HG03135 (cell line): ENCODE measurements at regions not wholly inside any gene's neighbourhood (a gene's known extent, or its start where the extent isn't known, plus 50 kb on each side); places are given as distances from the start of the nearest gene placed in this dataset.

Experiments
- ATAC-seq: cut with Tn5 transposase; IDR thresholded peaks from one replicate; pipeline ENCODE4 v1.9.1; 2021; ENCODE audit warnings: mild to moderate bottlenecking, moderate library complexity; ENCODE audit not compliant: unreplicated experiment

GRCh38 chr10:131000244-131000643 is 311.3 kb downstream of the TCERG1L start:
- ATAC-seq: no peak

- ATAC-seq: no peak
Observed at GRCh38 chr10:131000743-131001142, 310.8 kb downstream of the TCERG1L start.

GRCh38 chr10:131001438-131001837 is 310.1 kb downstream of the TCERG1L start:
- no peak for ATAC-seq

DNA sequence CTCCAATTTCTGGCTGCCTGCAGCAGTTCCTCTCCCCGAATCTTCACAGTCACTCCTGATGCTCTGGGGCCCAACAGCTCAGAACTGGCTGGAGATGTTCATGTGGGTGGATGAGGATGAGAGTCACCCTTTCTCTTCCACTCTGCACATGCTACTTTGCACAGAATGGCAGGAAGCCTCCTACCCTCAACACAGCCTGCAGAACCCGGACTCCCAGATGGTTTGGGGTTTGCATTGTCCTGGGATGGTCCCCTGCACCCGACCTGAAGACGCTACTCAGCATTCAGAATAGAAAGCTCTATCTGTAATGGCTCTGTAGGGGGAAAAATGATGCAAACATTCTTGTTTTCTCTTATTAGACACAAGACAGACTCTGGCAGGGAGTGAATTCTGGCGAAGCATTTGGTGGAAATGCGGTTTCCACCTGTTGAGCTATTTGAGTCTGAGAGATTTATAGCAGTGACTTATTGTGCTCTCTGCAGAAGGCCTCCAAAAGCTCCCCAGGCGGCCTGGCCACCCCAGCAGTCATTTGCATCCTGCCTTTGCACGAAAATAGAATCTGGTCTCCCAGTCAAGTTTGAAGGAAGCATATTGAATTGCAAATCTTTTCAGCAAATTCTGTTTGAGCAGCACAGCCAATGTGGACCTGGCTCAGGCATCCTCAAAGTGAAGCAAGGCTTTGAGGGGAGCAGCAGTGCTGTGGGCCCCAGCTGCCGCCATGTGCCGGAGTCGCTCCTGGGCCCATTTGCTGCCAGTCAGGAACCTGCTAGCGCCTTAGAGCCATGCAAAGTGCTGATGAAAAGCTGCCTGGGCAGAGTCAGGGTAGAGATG is 309.3 kb downstream of the TCERG1L start:
- ATAC-seq: no peak

GRCh38 chr10:131003455-131003854 is 308.1 kb downstream of the TCERG1L start:
- ATAC-seq: no peak

DNA sequence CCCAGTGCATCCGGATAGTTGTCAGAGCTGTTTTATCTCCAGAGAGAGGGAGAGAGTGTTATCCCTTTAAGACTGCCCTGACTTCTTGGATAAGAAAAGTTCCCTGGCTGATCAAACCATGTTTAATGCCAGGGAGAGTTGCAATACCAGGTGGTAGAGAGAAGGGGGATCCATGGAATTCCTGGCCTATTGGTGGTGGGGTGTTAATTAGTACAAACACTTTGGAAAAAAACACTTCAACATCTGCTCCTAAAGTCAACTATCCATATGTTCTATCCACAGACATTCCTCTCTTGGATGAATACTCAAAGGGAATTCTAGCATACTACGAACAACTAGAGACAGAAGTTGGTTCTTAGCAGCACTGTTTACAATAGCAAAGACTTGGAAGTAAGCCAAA is 307.2 kb downstream of the TCERG1L start:
- no peak for ATAC-seq

- ATAC-seq: no peak
Observed at GRCh38 chr10:131006458-131007256, 304.9 kb downstream of the TCERG1L start.

GRCh38 chr10:131009791-131010190 is 301.7 kb downstream of the TCERG1L start:
- no peak for ATAC-seq

- ATAC-seq: no peak
Observed at GRCh38 chr10:131010965-131011575, 300.5 kb downstream of the TCERG1L start.

GRCh38 chr10:131011936-131012640 is 299.4 kb downstream of the TCERG1L start:
- no peak for ATAC-seq

GRCh38 chr10:131012641-131012985 is 298.9 kb downstream of the TCERG1L start:
- no peak for ATAC-seq

- ATAC-seq: no peak
Observed at GRCh38 chr10:131013281-131013912, 298.1 kb downstream of the TCERG1L start.

- no peak for ATAC-seq
Observed at GRCh38 chr10:131014271-131014670, 297.2 kb downstream of the TCERG1L start.

- ATAC-seq: no peak
Observed at GRCh38 chr10:131015271-131015670, 296.2 kb downstream of the TCERG1L start.

DNA sequence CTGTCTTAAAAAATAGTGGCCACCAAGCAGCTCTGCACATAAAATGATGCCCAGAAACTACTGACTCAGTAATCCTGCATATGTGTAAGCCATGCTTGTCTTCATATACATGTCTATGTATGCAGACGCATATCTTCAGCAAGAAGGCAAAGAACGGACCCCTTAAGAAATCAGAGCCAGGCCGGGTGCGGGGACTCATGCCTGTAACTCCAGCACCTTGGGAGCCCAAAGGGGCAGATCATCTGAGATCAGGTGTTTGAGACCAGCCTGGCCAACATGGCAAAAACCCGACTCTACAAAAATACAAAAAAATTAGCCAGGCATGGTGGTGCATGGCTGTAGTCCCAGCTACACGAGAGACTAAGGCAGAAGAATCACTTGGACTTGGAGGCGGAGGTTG is 295.0 kb downstream of the TCERG1L start:
- ATAC-seq: no peak

DNA sequence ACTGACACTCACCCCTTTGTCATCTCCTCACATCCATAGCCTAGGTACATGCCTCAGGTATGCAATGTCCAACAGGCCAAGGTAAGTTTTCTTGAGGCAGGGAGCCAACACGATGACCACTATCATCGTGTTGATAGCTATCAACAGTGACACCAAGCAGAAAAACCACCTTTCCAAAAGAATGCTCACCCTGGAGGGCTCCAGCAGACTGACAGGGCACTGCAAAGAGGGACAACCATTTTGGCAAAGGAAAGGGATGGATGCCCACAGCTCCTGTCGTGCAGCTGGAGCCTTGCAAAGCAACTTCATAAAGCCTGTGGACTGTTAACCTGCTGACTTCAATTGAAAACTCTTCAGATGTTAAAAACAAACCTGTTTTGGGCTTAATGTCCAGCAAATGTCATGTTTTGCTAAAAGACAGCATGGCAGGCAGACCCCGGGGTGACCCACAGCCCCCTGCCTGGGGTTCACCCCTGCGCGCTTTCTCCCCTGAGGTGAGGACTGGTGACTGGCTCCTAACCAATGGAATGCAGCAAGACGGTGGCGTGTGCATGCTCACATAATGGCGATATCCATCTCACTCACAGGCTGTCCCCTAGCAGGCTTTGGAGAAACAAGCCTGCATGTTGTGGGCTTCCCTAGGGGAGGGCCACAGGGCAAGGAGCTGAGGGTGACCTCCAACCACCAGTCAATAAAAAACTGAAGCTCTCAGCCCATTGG is 293.8 kb downstream of the TCERG1L start:
- ATAC-seq: no peak

DNA sequence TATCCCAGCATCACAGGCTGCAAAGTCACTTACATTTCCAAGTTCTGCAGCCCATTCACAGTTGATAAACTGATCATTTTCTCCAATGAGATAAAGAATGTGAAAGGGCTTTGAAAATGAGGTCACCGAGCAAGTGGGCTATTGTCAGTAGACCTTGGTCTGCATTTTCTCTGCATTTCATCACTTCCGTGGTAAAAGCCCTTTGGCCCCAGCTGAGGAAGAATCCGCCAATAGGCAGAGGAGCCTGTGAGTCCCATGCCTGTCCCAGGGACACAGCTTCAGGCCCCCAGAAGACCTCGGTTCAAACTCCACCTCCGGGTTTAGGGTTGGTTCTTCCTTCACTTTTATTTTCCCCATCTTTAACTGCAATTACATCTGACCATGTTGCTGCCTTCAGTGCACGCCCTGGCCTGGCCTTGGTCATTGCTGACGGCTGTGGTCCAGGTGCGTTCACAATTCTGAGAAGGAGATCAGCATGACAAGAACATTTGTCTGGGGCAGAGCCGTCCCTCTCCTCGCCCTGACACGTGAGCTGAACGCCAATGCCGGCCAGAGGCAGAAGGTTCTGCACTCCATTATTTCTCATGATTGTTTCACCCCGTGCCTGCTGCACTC is 292.5 kb downstream of the TCERG1L start:
- ATAC-seq: no peak

DNA sequence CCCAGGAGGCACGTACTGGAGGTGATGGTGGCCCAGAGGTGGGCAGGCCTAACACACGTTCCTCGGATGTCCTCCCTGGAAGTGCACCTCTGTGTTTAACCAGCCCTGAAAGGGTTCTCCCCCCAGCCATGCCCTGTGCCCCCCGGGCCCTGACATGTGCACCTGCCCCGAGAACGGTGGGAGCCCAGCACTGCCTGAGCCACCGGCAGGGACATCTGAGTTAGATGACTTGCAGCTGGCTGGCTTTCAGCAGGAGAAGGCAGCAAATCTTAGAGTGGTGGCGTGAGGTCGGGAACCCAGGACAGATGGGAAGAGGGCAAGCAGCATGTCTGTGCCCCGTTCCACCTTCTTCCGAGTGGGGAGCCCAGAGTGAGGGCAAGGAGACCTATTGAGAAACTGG is 291.8 kb downstream of the TCERG1L start:
- ATAC-seq: no peak

DNA sequence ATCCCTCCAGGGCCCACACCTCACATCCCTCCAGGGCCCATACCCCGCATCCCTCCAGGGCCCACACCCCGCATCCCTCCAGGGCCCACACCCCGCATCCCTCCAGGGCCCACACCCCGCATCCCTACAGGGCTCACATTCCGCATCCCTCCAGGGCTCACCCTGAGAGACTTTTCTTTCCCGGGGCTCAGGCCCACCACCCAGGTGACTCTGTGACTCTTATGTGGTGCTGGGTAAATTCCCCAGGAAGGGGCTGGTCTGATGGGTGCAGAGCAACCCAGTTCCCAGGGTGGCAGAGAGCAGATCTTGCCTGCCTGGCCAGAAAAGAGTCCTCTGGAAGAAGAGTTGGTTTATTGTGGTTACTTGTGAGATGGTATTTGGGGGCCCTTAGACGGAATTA is 290.7 kb downstream of the TCERG1L start:
- ATAC-seq: no peak
